GM12878 (cell line): ENCODE measurements at regions not wholly inside any gene's neighbourhood (a gene's known extent, or its start where the extent isn't known, plus 50 kb on each side); places are given as distances from the start of the nearest gene placed in this dataset.

Experiments used
- ATAC-seq: fragments of 200-7000 bp; cut with Tn5 transposase; 3 replicates; pipeline ENCODE4 v1.9.1; 2020; ENCODE audit warnings: mild to moderate bottlenecking, moderate library complexity
- BruUV-seq: library from RNA; stranded (reverse); fragments of 400-500 nt; replicated peaks from 2 replicates; lab custom pipeline; 2021; lab: Mats Ljungman, UMichigan
- CTCF ChIA-PET: fragments of 300-600 bp; sonication (Branson Sonifier 250); formaldehyde crosslinking; extraction: SDS; loops from one replicate; lab custom pipeline; 2021; ENCODE audit warnings: inconsistent platforms; lab: Yijun Ruan, JAX
- POLR2A ChIA-PET: fragments of 350-600 bp; formaldehyde crosslinking; extraction: SDS; loops from one replicate; lab custom pipeline; 2021; ENCODE audit warnings: inconsistent platforms; lab: Charles Lee
- RAD21 ChIA-PET: fragments of 300-600 bp; sonication (Branson Sonifier 250); formaldehyde crosslinking; loops from one replicate; lab custom pipeline; 2023; ENCODE audit warnings: antibody characterized with exemption; ENCODE audit not compliant: unreplicated experiment; lab: Charles Lee
- SMC1A ChIA-PET: fragments of 300-600 bp; sonication (Branson Sonifier 250); formaldehyde crosslinking; loops from one replicate; lab custom pipeline; 2023; ENCODE audit not compliant: unreplicated experiment, uncharacterized antibody; lab: Charles Lee
- DNase-seq: peaks from one replicate; pipeline ENCODE4 v3.0.0-alpha.2; 2011; ENCODE audit warnings: low read depth, low spot score
- FAIRE-seq: peaks from 3 replicates; lab custom pipeline; 2011; peaks lifted over from hg19 to GRCh38; lab: Jason Lieb, UNC
- H2AFZ ChIP-seq: 2 replicates; pipeline ENCODE4 v1.6.0; 2011; ENCODE audit warnings: low read depth, low read length, control low read depth; ENCODE audit not compliant: control insufficient read depth
- H3K27ac ChIP-seq: 2 replicates; pipeline ENCODE4 v1.5.1; 2011; ENCODE audit warnings: control low read depth; ENCODE audit not compliant: control insufficient read depth, insufficient read depth
- H3K27me3 ChIP-seq, 2 experiments: replicated peaks in 1 of 2; 2 replicates each; pipeline versions ENCODE4 v1.6.0 to v1.6.1; 2011; ENCODE audit warnings: low read length in 1 of 2; ENCODE audit not compliant: control insufficient read depth in 2 of 2, insufficient read depth in 2 of 2
- H3K36me3 ChIP-seq, 2 experiments: 2 replicates each; pipeline ENCODE4 v1.5.1; 2011; ENCODE audit warnings: low read length in 1 of 2; ENCODE audit not compliant: control insufficient read depth in 2 of 2, insufficient read depth in 2 of 2
- H3K4me1 ChIP-seq: 2 replicates; pipeline ENCODE4 v1.6.1; 2011; ENCODE audit warnings: mild to moderate bottlenecking, low read length, moderate library complexity, mixed read lengths; ENCODE audit not compliant: control insufficient read depth, insufficient read depth
- H3K4me2 ChIP-seq: 2 replicates; pipeline ENCODE4 v1.6.0; 2011; ENCODE audit warnings: control low read depth; ENCODE audit not compliant: control insufficient read depth, insufficient read depth
- H3K4me3 ChIP-seq: fragments of 200-600 bp; sonication (generic); 2 replicates; pipeline ENCODE4 v1.5.1; 2016
- H3K79me2 ChIP-seq: 2 replicates; pipeline ENCODE4 v1.6.0; 2011; ENCODE audit warnings: low read length; ENCODE audit not compliant: control insufficient read depth, insufficient read depth
- H3K9ac ChIP-seq: 2 replicates; pipeline ENCODE4 v1.8.0; 2011; ENCODE audit warnings: low read length, control low read depth, mixed read lengths; ENCODE audit not compliant: control insufficient read depth, insufficient read depth
- H3K9me3 ChIP-seq: replicated peaks from 3 replicates; pipeline ENCODE4 v1.5.1; 2011; ENCODE audit warnings: mild to moderate bottlenecking, low read length; ENCODE audit not compliant: control insufficient read depth, insufficient read depth
- H4K20me1 ChIP-seq: 2 replicates; pipeline ENCODE4 v1.6.0; 2011; ENCODE audit not compliant: control insufficient read depth, insufficient read depth
- BCLAF1 ChIP-seq: fragments of 450-650 bp; IDR thresholded peaks from 2 replicates; pipeline ENCODE4 v1.6.1; 2017; ENCODE audit warnings: antibody characterized with exemption, mild to moderate bottlenecking, moderate library complexity
- CBX3 ChIP-seq: fragments of 200-600 bp; sonication (generic); IDR thresholded peaks from 2 replicates; pipeline ENCODE4 v1.6.1; 2016; ENCODE audit warnings: low read depth, borderline replicate concordance
- CEBPB ChIP-seq, 2 experiments: fragments of 150-350 bp in 1 of 2; IDR thresholded peaks; 2 replicates each; pipeline ENCODE4 v1.6.1; 2012 to 2014; ENCODE audit warnings: low read depth in 2 of 2, low read length in 2 of 2, borderline replicate concordance in 1 of 2, inconsistent platforms in 1 of 2
- DPF2 ChIP-seq: fragments of 450-650 bp; IDR thresholded peaks from 2 replicates; pipeline ENCODE4 v1.6.1; 2017; ENCODE audit warnings: mild to moderate bottlenecking
- KAT2A ChIP-seq: conservative IDR thresholded peaks from 2 replicates; pipeline ENCODE4 v1.6.1; 2011; ENCODE audit warnings: low read depth, low read length; ENCODE audit not compliant: control insufficient read depth
- KLF5 ChIP-seq: fragments of 450-650 bp; IDR thresholded peaks from 2 replicates; pipeline ENCODE4 v1.6.1; 2014; ENCODE audit warnings: mild to moderate bottlenecking; ENCODE audit not compliant: partially characterized antibody
- MEF2A ChIP-seq: IDR thresholded peaks from 2 replicates; pipeline ENCODE4 v1.6.1; 2011; ENCODE audit warnings: low read depth, mild to moderate bottlenecking, low read length, moderate library complexity; ENCODE audit not compliant: insufficient read depth
- MLLT1 ChIP-seq: fragments of 450-650 bp; IDR thresholded peaks from 2 replicates; pipeline ENCODE4 v1.6.1; 2016; ENCODE audit warnings: mild to moderate bottlenecking
- NFXL1 ChIP-seq: fragments of 450-650 bp; IDR thresholded peaks from 2 replicates; pipeline ENCODE4 v1.6.1; 2017; ENCODE audit warnings: antibody characterized with exemption, mild to moderate bottlenecking, borderline replicate concordance
- POLR2AphosphoS5 ChIP-seq: IDR thresholded peaks from 2 replicates; pipeline ENCODE4 v1.6.1; 2011; ENCODE audit warnings: mild to moderate bottlenecking, low read length, inconsistent platforms
- SREBF2 ChIP-seq: IDR thresholded peaks from 2 replicates; pipeline ENCODE4 v1.6.1; 2012; ENCODE audit warnings: mild to moderate bottlenecking, low read length
- TCF12 ChIP-seq: IDR thresholded peaks from 2 replicates; pipeline ENCODE4 v1.6.1; 2011; ENCODE audit warnings: low read depth, mild to moderate bottlenecking, low read length
- TCF7 ChIP-seq: IDR thresholded peaks from 2 replicates; pipeline ENCODE4 v1.6.1; 2014; ENCODE audit warnings: antibody characterized with exemption, borderline replicate concordance
- ZNF384 ChIP-seq: IDR thresholded peaks from 2 replicates; pipeline ENCODE4 v1.6.1; 2012; ENCODE audit warnings: low read depth, mild to moderate bottlenecking, low read length, improper control_type of control experiment, borderline replicate concordance
- WGBS: methylation state at CpG from one replicate; pipeline ENCODE4 v1.1.6; 2016; ENCODE audit warnings: low lambda C conversion rate; ENCODE audit not compliant: insufficient replicate concordance, insufficient coverage; ENCODE audit errors: missing lambda C conversion rate; 5-methylcytosine and 5-hydroxymethylcytosine counted together
- in situ Hi-C: fragments of 300-500 bp; cut with MboI; formaldehyde crosslinking; loops from 9 replicates; pipeline ENCODE4 v1.14.3; 2018; ENCODE audit warnings: mixed read lengths
- intact Hi-C: fragments of 100-400 bp; cut with micrococcal nuclease; formaldehyde crosslinking; loops from one replicate; pipeline ENCODE4 v1.14.2; 2022; ENCODE audit not compliant: unreplicated experiment

- ATAC-seq = no peak
- 36% methylated on average over 5 of the region's 8 CpGs for WGBS
- H3K4me2 ChIP-seq = no peak overlapping the region
- no peak overlapping the region for H3K27ac ChIP-seq
- H3K9ac ChIP-seq = no peak overlapping the region
- no peaks in the 10 kb centered on the region for H3K79me2 ChIP-seq
- no TSS peak for BruUV-seq
- RAD21 ChIA-PET = no interaction called here
- in situ Hi-C loops = no loop called here
- intact Hi-C loops = no loop called here
- TF ChIP-seq NFXL1 (no peak), TCF12 (no peak), SREBF2 (no peak), TCF7 (no peak), MEF2A (no peak), BCLAF1 (no peak), ZNF384 (no peak), CBX3 (no peak), KLF5 (no peak), KAT2A (no peak), POLR2AphosphoS5 (no peak), DPF2 (no peak), CEBPB (IDR thresholded peaks at IDR 0.05; ENCODE audit: borderline replicate concordance in 1 of 2, low read depth in 2 of 2, low read length in 2 of 2) (no peak), MLLT1 (no peak)
- peaks cover 3% of the 10 kb centered on the region; the same call in 2 of the 3 replicates for H3K9me3 ChIP-seq
- H3K4me1 ChIP-seq = 0 out of 2 replicates have a peak, but pooled peaks cover 4% of the 10 kb centered on the region
- SMC1A ChIA-PET = no interaction called here
- CTCF ChIA-PET = no interaction called here
- no peaks in the 10 kb centered on the region for H4K20me1 ChIP-seq
- DNase-seq = no peak
- no peak for FAIRE-seq
- H3K27me3 ChIP-seq = no peaks in the 10 kb centered on the region
- POLR2A ChIA-PET = no interaction called here
- no peak overlapping the region for H2AFZ ChIP-seq
- no peak overlapping the region for H3K4me3 ChIP-seq
- H3K36me3 ChIP-seq = no peaks in the 10 kb centered on the region
Measured at GRCh38 chr7:157476201-157476600, 139.4 kb downstream of the DNAJB6 start.
